Liver (tissue), 8 donors: ENCODE measurements at regions not wholly inside any gene's neighbourhood (a gene's known extent, or its start where the extent isn't known, plus 50 kb on each side); places are given as distances from the start of the nearest gene placed in this dataset.

Experiments
- DNase-seq: peaks from one replicate; pipeline ENCODE4 v3.0.0-alpha.2; 2017; ENCODE audit warnings: low spot score
- H3K27ac ChIP-seq, 2 donors: one replicate each; pipeline ENCODE4 v1.7.0; 2013; ENCODE audit warnings: inconsistent platforms in 2 of 2, low read length in 2 of 2, control low read depth in 1 of 2, low read depth in 1 of 2, mild to moderate bottlenecking in 1 of 2
- H3K27me3 ChIP-seq, 4 donors: one replicate each; pipeline versions ENCODE4 v1.6.1 to v1.7.0; 2013; ENCODE audit warnings: low read length in 3 of 4, inconsistent platforms in 1 of 4, mild to moderate bottlenecking in 1 of 4, moderate library complexity in 1 of 4; ENCODE audit not compliant: control insufficient read depth in 4 of 4, insufficient read depth in 4 of 4
- H3K36me3 ChIP-seq, 4 donors: one replicate each; pipeline versions ENCODE4 v1.6.1 to v1.7.0; 2013; ENCODE audit warnings: low read length in 3 of 4, mild to moderate bottlenecking in 3 of 4, low read depth in 1 of 4, moderate library complexity in 1 of 4; ENCODE audit not compliant: control insufficient read depth in 4 of 4, insufficient read depth in 3 of 4
- H3K4me1 ChIP-seq, 4 donors: one replicate each; pipeline versions ENCODE4 v1.6.1 to v1.7.0; 2013; ENCODE audit warnings: low read length in 3 of 4, mild to moderate bottlenecking in 3 of 4, moderate library complexity in 1 of 4; ENCODE audit not compliant: control insufficient read depth in 4 of 4, insufficient read depth in 4 of 4
- H3K4me3 ChIP-seq, 3 donors: one replicate each; pipeline versions ENCODE4 v1.6.1 to v1.7.0; 2013; ENCODE audit warnings: low read length in 3 of 3, control low read depth in 1 of 3, low read depth in 1 of 3, mild to moderate bottlenecking in 1 of 3
- H3K9ac ChIP-seq, 2 donors: one replicate each; pipeline ENCODE4 v1.7.0; 2013; ENCODE audit warnings: low read length in 2 of 2, mild to moderate bottlenecking in 2 of 2, moderate library complexity in 2 of 2, control low read depth in 1 of 2, low read depth in 1 of 2
- H3K9me3 ChIP-seq, 4 donors: one replicate each; pipeline versions ENCODE4 v1.6.1 to v1.7.0; 2013; ENCODE audit warnings: low read length in 3 of 4; ENCODE audit not compliant: control insufficient read depth in 4 of 4
- EGR1 ChIP-seq, 2 donors: IDR thresholded peaks; 2 replicates each; pipeline ENCODE4 v1.6.1; 2016 to 2018; ENCODE audit warnings: antibody characterized with exemption in 2 of 2, low read depth in 2 of 2
- FOXA2 ChIP-seq: IDR thresholded peaks from 2 replicates; pipeline ENCODE4 v1.6.1; 2016; ENCODE audit warnings: antibody characterized with exemption
- GABPA ChIP-seq, 2 donors: IDR thresholded peaks in 1 of 2; conservative IDR thresholded peaks in 1 of 2; 2 replicates each; pipeline ENCODE4 v1.6.1; 2016; ENCODE audit warnings: antibody characterized with exemption in 2 of 2, mild to moderate bottlenecking in 1 of 2, moderate library complexity in 1 of 2
- HNF4A ChIP-seq, 2 donors: conservative IDR thresholded peaks; 2 replicates each; pipeline ENCODE4 v1.6.1; 2016; ENCODE audit warnings: antibody characterized with exemption in 2 of 2, mild to moderate bottlenecking in 2 of 2
- JUND ChIP-seq, 2 donors: IDR thresholded peaks; 2 replicates each; pipeline ENCODE4 v1.6.1; 2016; ENCODE audit warnings: antibody characterized with exemption in 2 of 2
- NR2F2 ChIP-seq: IDR thresholded peaks from 2 replicates; pipeline ENCODE4 v1.6.1; 2016; ENCODE audit warnings: antibody characterized with exemption
- RXRA ChIP-seq, 2 donors: IDR thresholded peaks; 2 replicates each; pipeline ENCODE4 v1.6.1; 2017 to 2018; ENCODE audit warnings: antibody characterized with exemption in 2 of 2, mild to moderate bottlenecking in 1 of 2
- SP1 ChIP-seq: IDR thresholded peaks from 2 replicates; pipeline ENCODE4 v1.6.1; 2018; ENCODE audit warnings: antibody characterized with exemption, mild to moderate bottlenecking
- TAF1 ChIP-seq: conservative IDR thresholded peaks from 2 replicates; pipeline ENCODE4 v1.6.1; 2016; ENCODE audit warnings: antibody characterized with exemption, mild to moderate bottlenecking
- YY1 ChIP-seq: IDR thresholded peaks from 2 replicates; pipeline ENCODE4 v1.6.1; 2016; ENCODE audit warnings: antibody characterized with exemption, mild to moderate bottlenecking
- WGBS: extraction: QIAGEN DNeasy Blood & Tissue Kit; methylation state at CpG from one replicate; pipeline ENCODE4 v1.1.7; 2013; 5-methylcytosine and 5-hydroxymethylcytosine counted together
- TF ChIP-seq, protein P1 (sequence below): IDR thresholded peaks from 2 replicates; pipeline ENCODE4 v1.6.1; 2016; ENCODE audit warnings: antibody characterized with exemption
- TF ChIP-seq, protein P2 (sequence below): IDR thresholded peaks from 2 replicates; pipeline ENCODE4 v1.6.1; 2016; ENCODE audit warnings: antibody characterized with exemption, mild to moderate bottlenecking
- TF ChIP-seq, protein P3 (sequence below): IDR thresholded peaks from 2 replicates; pipeline ENCODE4 v1.6.1; 2016; ENCODE audit warnings: antibody characterized with exemption
- TF ChIP-seq, protein P4 (sequence below): IDR thresholded peaks from 2 replicates; pipeline ENCODE4 v1.6.1; 2016; ENCODE audit warnings: antibody characterized with exemption
- TF ChIP-seq, protein P5 (sequence below): fragments of 150-350 bp; IDR thresholded peaks from 2 replicates; pipeline ENCODE4 v1.5.1; 2017; ENCODE audit warnings: improper control_type of control experiment, low read depth, low read length; ENCODE audit not compliant: missing input control
- donor health status: healthy.
- donor health status: healthy.
- donor health status: healthy.
- donor health status: healthy.
- donor health status: healthy.

DNA sequence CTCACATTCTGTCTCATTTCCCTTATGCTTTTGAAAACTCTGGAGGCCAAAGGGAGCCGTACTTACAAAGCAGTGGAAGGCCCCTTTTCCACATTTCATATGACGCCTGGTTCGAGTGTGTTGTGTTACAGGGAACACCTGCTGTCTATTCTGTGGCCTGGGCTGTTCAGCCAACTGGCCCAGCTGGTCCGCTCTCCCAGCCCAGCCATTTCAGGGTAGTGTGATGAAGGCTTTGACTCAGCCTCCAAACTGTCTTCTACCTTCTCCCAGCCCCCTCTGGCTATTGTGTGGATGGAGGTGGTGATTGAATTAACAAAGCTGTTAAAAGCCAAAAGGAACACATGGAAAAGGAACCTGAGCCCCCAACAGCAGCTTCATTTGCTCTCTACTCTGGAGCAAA lies 233.8 kb downstream of the ICOS start:
- Histone ChIP-seq H3K4me3 (no peak overlapping the region), H3K4me1 (no peaks in the 10 kb centered on the region), H3K27me3 (no peaks in the 10 kb centered on the region), H3K27ac (no peak overlapping the region), H3K36me3 (no peaks in the 10 kb centered on the region), H3K9ac (no peak overlapping the region), H3K9me3 (no peaks in the 10 kb centered on the region)
- no peak for DNase-seq
- WGBS, result 97% methylated on average over 4 of the region's 4 CpGs
- TF ChIP-seq JUND (IDR thresholded peaks at IDR 0.05) (no peak), YY1 (no peak), GABPA (IDR thresholded peaks at IDR 0.05 in 1 of 2, conservative IDR thresholded peaks at IDR 0.05 in 1 of 2) (no peak), RXRA (IDR thresholded peaks at IDR 0.05) (no peak), TAF1 (no peak), SP1 (no peak), EGR1 (IDR thresholded peaks at IDR 0.05; ENCODE audit: low read depth in 2 of 2) (no peak), HNF4A (conservative IDR thresholded peaks at IDR 0.05) (no peak)
- TF ChIP-seq, protein P1, sequence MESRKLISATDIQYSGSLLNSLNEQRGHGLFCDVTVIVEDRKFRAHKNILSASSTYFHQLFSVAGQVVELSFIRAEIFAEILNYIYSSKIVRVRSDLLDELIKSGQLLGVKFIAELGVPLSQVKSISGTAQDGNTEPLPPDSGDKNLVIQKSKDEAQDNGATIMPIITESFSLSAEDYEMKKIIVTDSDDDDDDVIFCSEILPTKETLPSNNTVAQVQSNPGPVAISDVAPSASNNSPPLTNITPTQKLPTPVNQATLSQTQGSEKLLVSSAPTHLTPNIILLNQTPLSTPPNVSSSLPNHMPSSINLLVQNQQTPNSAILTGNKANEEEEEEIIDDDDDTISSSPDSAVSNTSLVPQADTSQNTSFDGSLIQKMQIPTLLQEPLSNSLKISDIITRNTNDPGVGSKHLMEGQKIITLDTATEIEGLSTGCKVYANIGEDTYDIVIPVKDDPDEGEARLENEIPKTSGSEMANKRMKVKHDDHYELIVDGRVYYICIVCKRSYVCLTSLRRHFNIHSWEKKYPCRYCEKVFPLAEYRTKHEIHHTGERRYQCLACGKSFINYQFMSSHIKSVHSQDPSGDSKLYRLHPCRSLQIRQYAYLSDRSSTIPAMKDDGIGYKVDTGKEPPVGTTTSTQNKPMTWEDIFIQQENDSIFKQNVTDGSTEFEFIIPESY, result no peak
- TF ChIP-seq, protein P2, sequence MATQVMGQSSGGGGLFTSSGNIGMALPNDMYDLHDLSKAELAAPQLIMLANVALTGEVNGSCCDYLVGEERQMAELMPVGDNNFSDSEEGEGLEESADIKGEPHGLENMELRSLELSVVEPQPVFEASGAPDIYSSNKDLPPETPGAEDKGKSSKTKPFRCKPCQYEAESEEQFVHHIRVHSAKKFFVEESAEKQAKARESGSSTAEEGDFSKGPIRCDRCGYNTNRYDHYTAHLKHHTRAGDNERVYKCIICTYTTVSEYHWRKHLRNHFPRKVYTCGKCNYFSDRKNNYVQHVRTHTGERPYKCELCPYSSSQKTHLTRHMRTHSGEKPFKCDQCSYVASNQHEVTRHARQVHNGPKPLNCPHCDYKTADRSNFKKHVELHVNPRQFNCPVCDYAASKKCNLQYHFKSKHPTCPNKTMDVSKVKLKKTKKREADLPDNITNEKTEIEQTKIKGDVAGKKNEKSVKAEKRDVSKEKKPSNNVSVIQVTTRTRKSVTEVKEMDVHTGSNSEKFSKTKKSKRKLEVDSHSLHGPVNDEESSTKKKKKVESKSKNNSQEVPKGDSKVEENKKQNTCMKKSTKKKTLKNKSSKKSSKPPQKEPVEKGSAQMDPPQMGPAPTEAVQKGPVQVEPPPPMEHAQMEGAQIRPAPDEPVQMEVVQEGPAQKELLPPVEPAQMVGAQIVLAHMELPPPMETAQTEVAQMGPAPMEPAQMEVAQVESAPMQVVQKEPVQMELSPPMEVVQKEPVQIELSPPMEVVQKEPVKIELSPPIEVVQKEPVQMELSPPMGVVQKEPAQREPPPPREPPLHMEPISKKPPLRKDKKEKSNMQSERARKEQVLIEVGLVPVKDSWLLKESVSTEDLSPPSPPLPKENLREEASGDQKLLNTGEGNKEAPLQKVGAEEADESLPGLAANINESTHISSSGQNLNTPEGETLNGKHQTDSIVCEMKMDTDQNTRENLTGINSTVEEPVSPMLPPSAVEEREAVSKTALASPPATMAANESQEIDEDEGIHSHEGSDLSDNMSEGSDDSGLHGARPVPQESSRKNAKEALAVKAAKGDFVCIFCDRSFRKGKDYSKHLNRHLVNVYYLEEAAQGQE, result no peak
- TF ChIP-seq, protein P3, sequence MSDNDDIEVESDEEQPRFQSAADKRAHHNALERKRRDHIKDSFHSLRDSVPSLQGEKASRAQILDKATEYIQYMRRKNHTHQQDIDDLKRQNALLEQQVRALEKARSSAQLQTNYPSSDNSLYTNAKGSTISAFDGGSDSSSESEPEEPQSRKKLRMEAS, result no peak
- TF ChIP-seq, protein P4, sequence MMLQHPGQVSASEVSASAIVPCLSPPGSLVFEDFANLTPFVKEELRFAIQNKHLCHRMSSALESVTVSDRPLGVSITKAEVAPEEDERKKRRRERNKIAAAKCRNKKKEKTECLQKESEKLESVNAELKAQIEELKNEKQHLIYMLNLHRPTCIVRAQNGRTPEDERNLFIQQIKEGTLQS, result no peak

DNA sequence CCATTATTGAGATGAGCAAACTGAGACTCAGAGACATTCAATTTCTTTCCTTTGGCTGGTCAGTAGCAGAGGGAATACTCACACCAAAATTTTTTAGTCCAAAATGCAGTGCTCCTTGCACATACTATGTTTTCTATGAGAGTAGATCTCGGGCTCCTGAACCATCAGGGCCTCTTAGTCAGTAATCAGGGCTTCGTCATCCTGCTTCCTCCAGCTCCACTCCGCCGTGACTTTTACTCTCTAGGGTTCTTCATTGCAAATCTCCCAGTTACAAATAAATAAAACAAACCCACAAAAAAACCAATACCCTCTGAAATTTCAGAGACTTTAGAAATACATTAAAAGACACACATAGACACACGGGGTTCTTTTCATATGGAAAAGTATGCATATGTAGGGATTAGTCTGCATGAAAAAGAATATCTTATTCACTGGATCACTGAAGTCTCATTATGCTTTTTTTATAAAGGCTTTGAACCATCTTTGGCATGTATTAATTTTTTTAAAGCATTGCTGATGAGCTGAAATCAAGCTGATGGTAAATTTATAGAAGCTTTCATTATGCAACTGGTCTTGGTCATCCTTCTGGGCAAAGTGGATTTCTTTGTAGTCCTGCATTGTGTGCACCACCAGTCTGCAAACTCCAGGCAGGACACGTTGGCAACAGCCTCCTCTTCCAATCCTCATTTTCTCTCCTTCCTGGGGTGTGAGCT lies 235.0 kb downstream of the ICOS start:
- Histone ChIP-seq H3K36me3 (no peaks in the 10 kb centered on the region), H3K9me3 (no peaks in the 10 kb centered on the region), H3K27me3 (no peaks in the 10 kb centered on the region), H3K27ac (no peak overlapping the region), H3K4me3 (no peak overlapping the region), H3K9ac (no peak overlapping the region), H3K4me1 (no peaks in the 10 kb centered on the region)
- DNase-seq, result no peak
- WGBS, result 84% methylated on average over 6 of the region's 6 CpGs
- TF ChIP-seq, protein P3, result no peak
- no peak for TF ChIP-seq NR2F2
- no peak for TF ChIP-seq SP1
- no peak for TF ChIP-seq RXRA (IDR thresholded peaks at IDR 0.05)
- TF ChIP-seq YY1, result no peak
- TF ChIP-seq, protein P4, result no peak
- TF ChIP-seq, protein P1, result no peak
- TF ChIP-seq, protein P2, result no peak
- TF ChIP-seq JUND (IDR thresholded peaks at IDR 0.05), result no peak
- no peak for TF ChIP-seq HNF4A (conservative IDR thresholded peaks at IDR 0.05)
- TF ChIP-seq TAF1, result no peak
- TF ChIP-seq, protein P5, sequence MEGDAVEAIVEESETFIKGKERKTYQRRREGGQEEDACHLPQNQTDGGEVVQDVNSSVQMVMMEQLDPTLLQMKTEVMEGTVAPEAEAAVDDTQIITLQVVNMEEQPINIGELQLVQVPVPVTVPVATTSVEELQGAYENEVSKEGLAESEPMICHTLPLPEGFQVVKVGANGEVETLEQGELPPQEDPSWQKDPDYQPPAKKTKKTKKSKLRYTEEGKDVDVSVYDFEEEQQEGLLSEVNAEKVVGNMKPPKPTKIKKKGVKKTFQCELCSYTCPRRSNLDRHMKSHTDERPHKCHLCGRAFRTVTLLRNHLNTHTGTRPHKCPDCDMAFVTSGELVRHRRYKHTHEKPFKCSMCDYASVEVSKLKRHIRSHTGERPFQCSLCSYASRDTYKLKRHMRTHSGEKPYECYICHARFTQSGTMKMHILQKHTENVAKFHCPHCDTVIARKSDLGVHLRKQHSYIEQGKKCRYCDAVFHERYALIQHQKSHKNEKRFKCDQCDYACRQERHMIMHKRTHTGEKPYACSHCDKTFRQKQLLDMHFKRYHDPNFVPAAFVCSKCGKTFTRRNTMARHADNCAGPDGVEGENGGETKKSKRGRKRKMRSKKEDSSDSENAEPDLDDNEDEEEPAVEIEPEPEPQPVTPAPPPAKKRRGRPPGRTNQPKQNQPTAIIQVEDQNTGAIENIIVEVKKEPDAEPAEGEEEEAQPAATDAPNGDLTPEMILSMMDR, result no peak
- TF ChIP-seq FOXA2, result no peak
